ENCODE measurements at regions not wholly inside any gene's neighbourhood (a gene's known extent, or its start where the extent isn't known, plus 50 kb on each side); places are given as distances from the start of the nearest gene placed in this dataset.

GRCh38 chrX:102845020-102845419 is 92.1 kb upstream of the RAB40AL start:
- TF ChIP-seq CTCF (IDR thresholded peaks at IDR 0.05; ENCODE audit: low read depth, low read length, poor library complexity, severe bottlenecking) (no peak), EZH2phosphoT487 (IDR thresholded peaks at IDR 0.05; ENCODE audit: borderline replicate concordance, low read length) (no peak)
